ENCODE measurements at regions not wholly inside any gene's neighbourhood (a gene's known extent, or its start where the extent isn't known, plus 50 kb on each side); places are given as distances from the start of the nearest gene placed in this dataset.

DNA sequence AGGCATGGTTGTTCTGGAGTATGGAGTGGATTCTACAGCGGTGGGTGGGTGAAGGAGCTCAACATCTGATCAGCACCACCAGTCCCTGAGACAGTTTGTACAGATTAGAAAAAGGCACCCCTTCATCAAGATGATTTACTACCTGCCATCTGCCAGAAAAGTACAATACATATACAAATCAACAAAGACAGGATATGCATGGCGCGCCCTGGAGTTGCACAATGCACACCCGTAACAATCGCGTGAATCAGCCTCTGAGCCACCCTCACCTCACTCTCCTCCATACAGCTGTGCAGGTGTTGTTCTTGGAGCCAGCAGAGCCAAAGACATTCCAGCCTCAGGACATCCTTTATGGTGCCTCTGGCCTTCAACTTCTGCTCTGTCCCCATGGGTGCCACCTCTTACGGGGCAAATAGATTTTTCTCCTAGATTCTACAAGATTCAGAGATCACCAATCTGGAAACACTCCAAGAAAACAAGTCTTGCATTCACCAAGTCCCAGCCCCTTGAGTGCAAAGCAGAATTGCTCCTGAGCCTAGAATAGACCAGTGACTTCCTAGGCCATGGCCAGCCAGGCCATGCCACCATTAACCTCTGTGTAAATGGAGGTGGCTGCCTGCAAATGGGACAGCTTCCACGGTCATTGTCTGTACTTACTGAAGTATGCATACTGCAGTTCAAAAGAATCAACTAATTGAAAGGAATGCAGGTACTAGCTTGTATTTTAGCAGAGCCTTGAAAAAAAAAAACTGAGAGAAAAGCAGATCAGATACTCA is 490.9 kb downstream of the SOX6 start:
- H3K4me1 ChIP-seq (ENCODE audit: insufficient read depth, low read length, poor library complexity, severe bottlenecking) = no peaks in the 10 kb centered on the region
- H3K9ac ChIP-seq (ENCODE audit: low read depth, low read length, poor library complexity, severe bottlenecking) = no peak overlapping the region
- H3F3A ChIP-seq (ENCODE audit: low read depth) = no peaks in the 10 kb centered on the region
- no peak overlapping the region for H3K4me3 ChIP-seq (ENCODE audit: low read length, poor library complexity, severe bottlenecking)
- H3K36me3 ChIP-seq (ENCODE audit: insufficient read depth, low read length) = no peaks in the 10 kb centered on the region
- H3K9me2 ChIP-seq (replicated peaks; ENCODE audit: low read depth, low read length) = no peaks in the 10 kb centered on the region
- no peak overlapping the region for H3K4me2 ChIP-seq (ENCODE audit: low read depth, low read length, poor library complexity, severe bottlenecking)
- no peak for TF ChIP-seq EZH2phosphoT487 (IDR thresholded peaks at IDR 0.05; ENCODE audit: borderline replicate concordance)
- TF ChIP-seq, protein P1, sequence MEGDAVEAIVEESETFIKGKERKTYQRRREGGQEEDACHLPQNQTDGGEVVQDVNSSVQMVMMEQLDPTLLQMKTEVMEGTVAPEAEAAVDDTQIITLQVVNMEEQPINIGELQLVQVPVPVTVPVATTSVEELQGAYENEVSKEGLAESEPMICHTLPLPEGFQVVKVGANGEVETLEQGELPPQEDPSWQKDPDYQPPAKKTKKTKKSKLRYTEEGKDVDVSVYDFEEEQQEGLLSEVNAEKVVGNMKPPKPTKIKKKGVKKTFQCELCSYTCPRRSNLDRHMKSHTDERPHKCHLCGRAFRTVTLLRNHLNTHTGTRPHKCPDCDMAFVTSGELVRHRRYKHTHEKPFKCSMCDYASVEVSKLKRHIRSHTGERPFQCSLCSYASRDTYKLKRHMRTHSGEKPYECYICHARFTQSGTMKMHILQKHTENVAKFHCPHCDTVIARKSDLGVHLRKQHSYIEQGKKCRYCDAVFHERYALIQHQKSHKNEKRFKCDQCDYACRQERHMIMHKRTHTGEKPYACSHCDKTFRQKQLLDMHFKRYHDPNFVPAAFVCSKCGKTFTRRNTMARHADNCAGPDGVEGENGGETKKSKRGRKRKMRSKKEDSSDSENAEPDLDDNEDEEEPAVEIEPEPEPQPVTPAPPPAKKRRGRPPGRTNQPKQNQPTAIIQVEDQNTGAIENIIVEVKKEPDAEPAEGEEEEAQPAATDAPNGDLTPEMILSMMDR (conservative IDR thresholded peaks at IDR 0.05; ENCODE audit: low read length) = no peak
- no peaks in the 10 kb centered on the region for H3K79me2 ChIP-seq (ENCODE audit: insufficient read depth, low read length)
- H4K20me1 ChIP-seq (ENCODE audit: insufficient read depth, low read length, poor library complexity, severe bottlenecking) = no peaks in the 10 kb centered on the region
- no peak overlapping the region for H2AFZ ChIP-seq (ENCODE audit: low read length)
- H3K9me3 ChIP-seq (ENCODE audit: insufficient read depth, low read depth, low read length) = no peaks in the 10 kb centered on the region
- H3K27me3 ChIP-seq (ENCODE audit: insufficient read depth, low read length, poor library complexity, severe bottlenecking) = no peaks in the 10 kb centered on the region

DNA sequence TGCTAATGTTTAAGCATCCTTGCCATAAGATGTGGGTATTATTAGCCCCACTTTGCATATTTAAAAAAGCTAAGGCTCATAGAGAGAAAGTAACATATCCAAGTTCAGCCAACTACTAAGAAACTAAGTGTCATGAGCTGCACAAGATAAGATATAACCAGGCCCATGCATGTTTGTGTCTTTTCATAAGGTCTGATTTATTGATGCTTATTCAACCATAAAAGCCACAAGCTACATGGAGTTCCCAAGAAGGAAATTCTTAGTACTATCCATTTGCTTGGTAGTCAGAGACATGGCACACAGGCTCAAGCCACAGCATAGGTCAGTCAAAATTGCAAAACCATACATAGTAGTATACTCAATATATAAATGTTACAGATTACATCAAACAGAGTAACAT is 488.5 kb downstream of the SOX6 start:
- H3K4me2 ChIP-seq (ENCODE audit: low read depth, low read length, poor library complexity, severe bottlenecking) = no peak overlapping the region
- H3K27me3 ChIP-seq (ENCODE audit: insufficient read depth, low read length, poor library complexity, severe bottlenecking) = no peaks in the 10 kb centered on the region
- no peaks in the 10 kb centered on the region for H3K9me3 ChIP-seq (ENCODE audit: insufficient read depth, low read depth, low read length)
- no peaks in the 10 kb centered on the region for H3K36me3 ChIP-seq (ENCODE audit: insufficient read depth, low read length)
- no peaks in the 10 kb centered on the region for H3K4me1 ChIP-seq (ENCODE audit: insufficient read depth, low read length, poor library complexity, severe bottlenecking)
- no peaks in the 10 kb centered on the region for H4K20me1 ChIP-seq (ENCODE audit: insufficient read depth, low read length, poor library complexity, severe bottlenecking)
- TF ChIP-seq, protein P1 (conservative IDR thresholded peaks at IDR 0.05; ENCODE audit: low read length) = no peak
- TF ChIP-seq EZH2phosphoT487 (IDR thresholded peaks at IDR 0.05; ENCODE audit: borderline replicate concordance) = no peak
- no peak overlapping the region for H3K4me3 ChIP-seq (ENCODE audit: low read length, poor library complexity, severe bottlenecking)
- H3F3A ChIP-seq (ENCODE audit: low read depth) = no peaks in the 10 kb centered on the region
- H3K9me2 ChIP-seq (replicated peaks; ENCODE audit: low read depth, low read length) = no peaks in the 10 kb centered on the region
- H3K79me2 ChIP-seq (ENCODE audit: insufficient read depth, low read length) = no peaks in the 10 kb centered on the region
- no peak overlapping the region for H2AFZ ChIP-seq (ENCODE audit: low read length)
- no peak overlapping the region for H3K9ac ChIP-seq (ENCODE audit: low read depth, low read length, poor library complexity, severe bottlenecking)

DNA sequence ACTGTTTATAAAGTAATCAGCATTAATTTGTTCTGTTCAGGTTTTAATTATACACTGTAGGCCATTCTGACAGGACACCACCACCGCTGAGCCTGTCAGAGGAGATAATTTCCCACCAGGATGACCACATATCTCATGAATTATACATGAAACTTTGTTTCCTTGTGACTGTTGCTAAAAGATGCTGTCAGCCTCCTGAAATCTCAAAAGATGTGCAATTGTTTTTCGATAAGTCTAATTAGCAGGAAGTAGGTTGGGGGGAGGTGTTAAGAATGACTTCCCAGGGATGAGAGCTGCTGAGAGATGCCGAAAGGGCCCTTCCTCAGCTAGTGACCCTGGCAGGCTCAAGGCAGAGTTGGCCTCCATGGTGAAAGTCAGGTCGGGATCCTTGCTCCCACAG is 485.4 kb downstream of the SOX6 start:
- no peaks in the 10 kb centered on the region for H4K20me1 ChIP-seq (ENCODE audit: insufficient read depth, low read length, poor library complexity, severe bottlenecking)
- TF ChIP-seq EZH2phosphoT487 (IDR thresholded peaks at IDR 0.05; ENCODE audit: borderline replicate concordance) = no peak
- TF ChIP-seq, protein P1 (conservative IDR thresholded peaks at IDR 0.05; ENCODE audit: low read length) = no peak
- no peaks in the 10 kb centered on the region for H3K36me3 ChIP-seq (ENCODE audit: insufficient read depth, low read length)
- no peaks in the 10 kb centered on the region for H3F3A ChIP-seq (ENCODE audit: low read depth)
- no peak overlapping the region for H3K9ac ChIP-seq (ENCODE audit: low read depth, low read length, poor library complexity, severe bottlenecking)
- H3K27me3 ChIP-seq (ENCODE audit: insufficient read depth, low read length, poor library complexity, severe bottlenecking) = no peaks in the 10 kb centered on the region
- no peak overlapping the region for H3K4me3 ChIP-seq (ENCODE audit: low read length, poor library complexity, severe bottlenecking)
- H3K79me2 ChIP-seq (ENCODE audit: insufficient read depth, low read length) = no peaks in the 10 kb centered on the region
- H3K9me3 ChIP-seq (ENCODE audit: insufficient read depth, low read depth, low read length) = no peaks in the 10 kb centered on the region
- no peaks in the 10 kb centered on the region for H3K9me2 ChIP-seq (replicated peaks; ENCODE audit: low read depth, low read length)
- H3K4me1 ChIP-seq (ENCODE audit: insufficient read depth, low read length, poor library complexity, severe bottlenecking) = no peaks in the 10 kb centered on the region
- H2AFZ ChIP-seq (ENCODE audit: low read length) = no peak overlapping the region
- H3K4me2 ChIP-seq (ENCODE audit: low read depth, low read length, poor library complexity, severe bottlenecking) = no peak overlapping the region
